ENCODE measurements at regions not wholly inside any gene's neighbourhood (a gene's known extent, or its start where the extent isn't known, plus 50 kb on each side); places are given as distances from the start of the nearest gene placed in this dataset.

DNA sequence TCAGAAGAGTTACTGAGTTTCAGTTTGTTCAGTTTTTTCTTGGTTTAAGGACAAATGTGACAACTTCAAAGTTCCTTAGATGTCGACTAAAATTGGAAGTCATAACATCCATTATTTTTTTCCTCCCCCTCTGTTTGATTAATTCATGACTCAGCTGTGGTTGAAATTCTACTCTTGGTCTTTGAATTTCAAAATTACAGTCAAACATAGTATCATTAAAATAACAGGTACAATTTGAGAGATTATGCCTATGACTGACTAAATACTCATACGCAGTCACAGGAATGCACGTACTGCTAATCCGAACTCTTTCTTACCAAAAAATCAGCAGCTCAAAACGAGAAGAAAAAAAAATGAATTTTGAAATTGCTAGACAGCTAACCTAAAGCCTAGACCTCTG lies 1434.8 kb downstream of the RAPGEF2 start:
- CTCF ChIA-PET (ENCODE audit: partially characterized antibody): no interaction called here
- H3K4me1 ChIP-seq (replicated peaks in 1 of 4; ENCODE audit: control insufficient read depth in 3 of 4, insufficient read depth in 4 of 4, low read length in 3 of 4): no peaks in the 10 kb centered on the region
- no peak overlapping the region for H4K8ac ChIP-seq (ENCODE audit: extremely low read depth, insufficient read depth, low read length)
- H2AK5ac ChIP-seq (ENCODE audit: low read depth, low read length): no peak overlapping the region
- no peak overlapping the region for H3K23ac ChIP-seq (ENCODE audit: insufficient read length)
- H2BK20ac ChIP-seq (ENCODE audit: low read length): no peak overlapping the region
- H3K9ac ChIP-seq (replicated peaks in 1 of 4; ENCODE audit: extremely low read depth in 1 of 4, low read depth in 3 of 4, low read length in 3 of 4): no peak overlapping the region
- no peaks in the 10 kb centered on the region for H3K36me3 ChIP-seq (ENCODE audit: control insufficient read depth in 2 of 4, insufficient read depth in 4 of 4, low read length in 3 of 4)
- POLR2A ChIA-PET (ENCODE audit: partially characterized antibody): no interaction called here
- no peak for FAIRE-seq
- no peak overlapping the region for H2BK12ac ChIP-seq (ENCODE audit: low read depth, low read length)
- no peak overlapping the region for H3K18ac ChIP-seq (ENCODE audit: extremely low read depth, low read length)
- no peak overlapping the region for H2BK120ac ChIP-seq (replicated peaks; ENCODE audit: low read depth, low read length)
- H3K79me2 ChIP-seq (ENCODE audit: control insufficient read depth in 1 of 2, insufficient read depth in 2 of 2, low read length in 2 of 2): no peaks in the 10 kb centered on the region
- no peak for DNase-seq (ENCODE audit: low read depth in 1 of 2, low spot score in 2 of 2)
- no peak overlapping the region for H3K27ac ChIP-seq (ENCODE audit: low read depth, low read length)
- no peak overlapping the region for H2AFZ ChIP-seq (ENCODE audit: low read length)
- peaks cover 0 to 1% (median 0%) of the 10 kb centered on the region in 4 experiments; a peak in 1 of 7 replicates for H3K27me3 ChIP-seq (replicated peaks in 1 of 4; ENCODE audit: control insufficient read depth in 3 of 4, extremely low read depth in 1 of 4, insufficient read depth in 3 of 4, low read length in 3 of 4)
- H4K20me1 ChIP-seq (replicated peaks in 1 of 2; ENCODE audit: control insufficient read depth in 1 of 2, insufficient read depth in 2 of 2, low read length in 2 of 2): no peaks in the 10 kb centered on the region
- no peak overlapping the region for H3K4ac ChIP-seq (replicated peaks; ENCODE audit: insufficient read length, low read depth, low read length)
- no peak overlapping the region for H2BK15ac ChIP-seq (ENCODE audit: low read length)
- no peak overlapping the region for H3K14ac ChIP-seq (ENCODE audit: insufficient read length)
- no peak overlapping the region for H4K5ac ChIP-seq (ENCODE audit: insufficient read length, low read depth, low read length)
- no peak overlapping the region for H3K4me2 ChIP-seq (ENCODE audit: insufficient read depth in 1 of 2, low read depth in 2 of 2, low read length in 2 of 2)
- H3K9me3 ChIP-seq (ENCODE audit: insufficient read depth in 2 of 2, low read depth in 1 of 2, low read length in 1 of 2): peaks cover 0 to 3% of the 10 kb centered on the region in 2 experiments; a peak in 1 of 4 replicates
- H3K79me1 ChIP-seq (ENCODE audit: low read depth, low read length): no peaks in the 10 kb centered on the region
- WGBS, 2 experiments (ENCODE audit: extremely low coverage in 1 of 2, insufficient coverage in 1 of 2, insufficient read length in 1 of 2, insufficient replicate concordance in 2 of 2, low coverage in 1 of 2, low lambda C conversion rate in 2 of 2, missing lambda C conversion rate in 1 of 2): 96% methylated on average over 5 of the region's 5 CpGs; no CpG with 5 or more reads in 1 of the 2 experiments
- H3K4me3 ChIP-seq (ENCODE audit: extremely low read depth in 1 of 4, insufficient read depth in 2 of 4, low read depth in 3 of 4, low read length in 4 of 4): no peak overlapping the region
- H4K91ac ChIP-seq (replicated peaks; ENCODE audit: insufficient read length, low read length): no peak overlapping the region
- no peaks in the 10 kb centered on the region for H3K23me2 ChIP-seq (ENCODE audit: low read depth, low read length)
- H2BK5ac ChIP-seq (ENCODE audit: low read depth, low read length): no peak overlapping the region
- H3K56ac ChIP-seq (replicated peaks; ENCODE audit: insufficient read length, low read depth, low read length): no peak overlapping the region
- TF ChIP-seq MAFK (IDR thresholded peaks at IDR 0.05; ENCODE audit: low read depth, low read length) (no peak), BRCA1 (IDR thresholded peaks at IDR 0.05; ENCODE audit: low read depth, low read length) (no peak), KDM4A (IDR thresholded peaks at IDR 0.05; ENCODE audit: low read depth, low read length, severe bottlenecking) (no peak), TBP (IDR thresholded peaks at IDR 0.05; ENCODE audit: low read depth, low read length) (no peak), CHD1 (IDR thresholded peaks at IDR 0.05; ENCODE audit: low read depth, low read length) (no peak), CBX5 (IDR thresholded peaks at IDR 0.05; ENCODE audit: low read depth, low read length) (no peak)
- TF ChIP-seq, protein P1, sequence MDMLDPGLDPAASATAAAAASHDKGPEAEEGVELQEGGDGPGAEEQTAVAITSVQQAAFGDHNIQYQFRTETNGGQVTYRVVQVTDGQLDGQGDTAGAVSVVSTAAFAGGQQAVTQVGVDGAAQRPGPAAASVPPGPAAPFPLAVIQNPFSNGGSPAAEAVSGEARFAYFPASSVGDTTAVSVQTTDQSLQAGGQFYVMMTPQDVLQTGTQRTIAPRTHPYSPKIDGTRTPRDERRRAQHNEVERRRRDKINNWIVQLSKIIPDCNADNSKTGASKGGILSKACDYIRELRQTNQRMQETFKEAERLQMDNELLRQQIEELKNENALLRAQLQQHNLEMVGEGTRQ (IDR thresholded peaks at IDR 0.05; ENCODE audit: low read length): no peak

Measured in H1 (cell line).